ENCODE measurements at regions not wholly inside any gene's neighbourhood (a gene's known extent, or its start where the extent isn't known, plus 50 kb on each side); places are given as distances from the start of the nearest gene placed in this dataset.
A peak's percentile ranks its signal among the peaks of the same experiment; 100 is the strongest.

- no peak for DNase-seq (ENCODE audit: low spot score)
Measured at GRCh38 chr4:129863206-129863605, 767.3 kb downstream of the C4orf33 start.

DNA sequence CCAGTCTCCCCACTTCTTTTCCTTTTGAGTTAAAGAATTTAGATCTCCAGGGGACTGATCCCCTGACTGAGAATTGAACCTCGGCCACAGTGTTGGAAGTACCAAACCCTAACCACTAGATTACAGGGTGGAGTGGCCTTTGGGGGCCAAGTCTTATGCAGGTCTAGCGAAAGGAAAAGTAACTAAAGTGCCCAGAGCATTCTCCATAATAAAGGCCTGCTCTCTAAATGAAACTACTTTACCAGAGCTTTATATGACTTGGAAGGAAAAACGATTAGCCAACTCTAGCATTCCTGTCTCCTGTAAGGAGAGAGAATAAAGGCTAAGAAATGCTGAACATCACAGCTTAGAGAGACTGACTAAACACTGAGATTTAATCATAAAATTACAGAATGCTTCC is 788.0 kb downstream of the C4orf33 start:
- DNase-seq (ENCODE audit: low spot score): no peak

GRCh38 chr4:129897111-129897510 is 801.2 kb downstream of the C4orf33 start:
- no peak for DNase-seq (ENCODE audit: low spot score)

GRCh38 chr4:129899849-129900248 is 803.9 kb downstream of the C4orf33 start:
- DNase-seq (ENCODE audit: low spot score): no peak

GRCh38 chr4:129900430-129900953 is 804.5 kb downstream of the C4orf33 start:
- no peak for DNase-seq (ENCODE audit: low spot score)

DNA sequence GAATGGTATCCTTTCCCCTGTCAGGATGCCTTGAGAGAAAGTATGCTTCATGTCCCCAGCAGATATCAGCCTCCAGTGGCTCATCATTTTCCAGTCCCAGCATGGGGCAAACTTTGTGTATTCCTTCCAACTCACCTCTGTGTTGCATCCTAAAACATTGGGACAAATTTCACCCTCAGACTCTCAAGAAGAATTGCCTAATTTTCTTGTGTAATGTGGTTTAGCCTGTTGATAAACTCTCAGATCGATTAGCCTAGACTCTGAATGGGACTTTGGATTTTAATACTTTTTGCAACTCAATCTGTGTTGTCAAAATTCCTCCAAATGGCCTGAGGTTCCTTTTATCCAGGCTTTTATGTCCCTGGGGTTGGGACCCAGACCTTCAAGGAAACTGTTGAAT is 805.3 kb downstream of the C4orf33 start:
- DNase-seq (ENCODE audit: low spot score): no peak

DNA sequence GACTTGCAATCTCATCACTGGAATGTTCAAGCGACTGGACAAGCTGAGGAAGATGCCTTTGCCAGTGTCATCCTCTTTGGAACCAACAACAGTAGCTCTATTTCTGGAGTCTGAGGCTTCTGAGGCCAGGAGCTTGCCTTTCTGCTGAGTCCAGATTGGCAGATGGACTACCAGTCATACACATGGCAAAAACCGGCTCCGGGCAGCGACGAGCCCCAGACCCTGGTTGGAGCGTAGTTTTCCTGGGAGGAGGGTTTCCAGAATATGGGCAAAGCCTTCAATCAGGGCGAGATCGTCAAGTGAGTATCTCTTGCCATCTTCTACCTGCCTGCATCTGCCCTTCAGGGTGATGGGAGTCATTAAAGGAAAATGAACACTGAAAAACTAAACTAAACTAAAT is 807.9 kb downstream of the C4orf33 start:
- DNase-seq (ENCODE audit: low spot score): no peak

DNA sequence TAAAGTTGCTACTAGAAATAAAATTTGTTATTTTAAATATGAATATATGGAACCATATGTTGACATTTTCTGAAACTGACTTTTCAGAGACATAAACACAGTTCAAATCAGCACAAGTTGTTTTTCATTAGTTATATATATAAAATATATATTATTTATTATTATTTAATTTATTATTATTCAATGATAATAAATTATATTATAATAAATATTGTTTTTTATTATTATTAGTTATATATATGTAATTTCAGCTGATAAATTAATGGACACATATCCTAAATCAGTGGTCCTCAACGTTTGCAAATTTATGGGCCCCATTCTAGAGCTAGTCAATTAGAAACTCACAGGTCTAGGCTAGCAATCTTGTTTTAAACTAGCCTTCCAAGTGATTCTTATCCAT is 809.3 kb downstream of the C4orf33 start:
- no peak for DNase-seq (ENCODE audit: low spot score)

GRCh38 chr4:129908117-129908516 is 812.2 kb downstream of the C4orf33 start:
- no peak for DNase-seq (ENCODE audit: low spot score)

DNA sequence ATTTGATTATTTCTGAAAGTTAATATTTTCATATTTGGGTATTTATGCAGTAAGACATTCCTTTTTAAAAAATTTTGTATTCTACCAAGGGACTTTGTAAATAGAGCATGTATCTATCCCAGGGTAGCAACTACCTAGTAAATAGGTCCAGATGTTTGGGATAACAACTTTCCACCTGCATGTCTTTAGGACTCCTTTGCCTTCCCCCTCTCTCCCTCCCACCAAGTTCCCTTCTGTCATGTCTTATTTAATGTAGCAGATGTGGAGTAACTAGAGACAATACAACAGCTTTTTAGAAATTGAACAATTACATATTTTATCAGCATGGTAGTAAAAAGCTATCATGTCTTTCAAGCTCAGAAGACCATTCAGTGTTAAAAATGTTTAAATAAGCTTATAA is 821.0 kb downstream of the C4orf33 start:
- no peak for DNase-seq (ENCODE audit: low spot score)

- no peak for DNase-seq (ENCODE audit: low spot score)
Measured at GRCh38 chr4:129917651-129918050, 821.7 kb downstream of the C4orf33 start.

GRCh38 chr4:129926936-129927335 is 831.0 kb downstream of the C4orf33 start:
- DNase-seq (ENCODE audit: low spot score): peak; percentile 3

- no peak for DNase-seq (ENCODE audit: low spot score)
Measured at GRCh38 chr4:129929052-129929451, 833.1 kb downstream of the C4orf33 start.

GRCh38 chr4:129929984-129930383 is 834.0 kb downstream of the C4orf33 start:
- no peak for DNase-seq (ENCODE audit: low spot score)

DNA sequence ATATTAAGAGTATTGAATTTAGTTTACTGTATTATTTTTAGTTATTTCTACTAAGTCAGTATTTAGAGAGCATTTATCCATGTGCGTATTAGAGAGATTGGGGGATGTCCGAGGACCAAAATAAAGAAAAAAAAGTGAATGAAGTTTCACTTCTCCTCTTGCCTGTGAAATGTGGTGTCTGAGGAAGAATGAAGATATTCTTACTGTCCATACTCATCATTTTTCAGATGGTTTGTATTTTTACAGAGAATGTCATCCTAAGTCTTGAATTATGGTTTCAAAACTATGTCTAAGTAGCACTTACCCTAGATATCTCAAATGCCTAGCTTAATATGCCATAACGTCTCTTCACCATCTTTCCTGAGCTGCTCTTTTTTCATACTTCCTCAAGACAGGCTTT is 854.3 kb downstream of the C4orf33 start:
- no peak for DNase-seq (ENCODE audit: low spot score)

GRCh38 chr4:129966175-129966574 is 870.2 kb downstream of the C4orf33 start:
- no peak for DNase-seq (ENCODE audit: low spot score)

- no peak for DNase-seq (ENCODE audit: low spot score)
Measured at GRCh38 chr4:129968366-129968765, 872.4 kb downstream of the C4orf33 start.

DNA sequence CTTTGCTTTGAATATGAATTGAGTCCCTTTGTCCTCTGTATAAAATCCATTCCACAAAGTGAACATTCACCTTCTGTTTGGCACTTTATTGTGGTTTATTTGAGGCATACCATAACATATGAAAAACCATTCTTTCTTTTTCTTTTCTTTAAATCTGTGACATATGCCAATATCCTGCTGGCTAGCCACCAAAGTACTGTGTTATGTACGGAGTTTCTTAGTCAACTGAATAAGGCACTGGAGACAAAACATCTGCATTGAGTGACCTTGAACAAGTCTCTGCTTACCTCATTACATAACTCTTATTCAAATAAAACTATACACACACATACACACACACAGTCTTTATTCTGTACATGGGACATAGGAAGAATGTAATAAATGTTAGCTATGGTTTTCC is 872.8 kb downstream of the C4orf33 start:
- no peak for DNase-seq (ENCODE audit: low spot score)

DNA sequence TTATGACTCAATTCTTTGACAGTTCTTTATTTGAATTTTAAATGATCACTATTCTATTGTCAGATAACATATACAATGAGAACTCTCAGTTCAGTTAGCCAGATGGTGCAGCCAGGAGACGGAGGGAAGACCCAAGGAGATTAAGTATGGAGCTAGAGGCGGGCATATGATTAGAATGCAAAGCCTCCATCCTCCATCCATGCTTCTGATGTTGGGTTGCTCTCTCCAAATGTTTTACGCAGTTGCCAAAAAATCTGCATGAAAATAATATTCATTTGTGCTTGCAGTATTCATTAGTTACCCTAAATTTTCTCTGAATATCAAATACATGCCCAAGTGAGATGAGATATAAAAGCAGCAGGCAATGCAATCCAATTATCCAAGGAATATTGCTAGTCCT is 874.8 kb downstream of the C4orf33 start:
- DNase-seq (ENCODE audit: low spot score): no peak

DNA sequence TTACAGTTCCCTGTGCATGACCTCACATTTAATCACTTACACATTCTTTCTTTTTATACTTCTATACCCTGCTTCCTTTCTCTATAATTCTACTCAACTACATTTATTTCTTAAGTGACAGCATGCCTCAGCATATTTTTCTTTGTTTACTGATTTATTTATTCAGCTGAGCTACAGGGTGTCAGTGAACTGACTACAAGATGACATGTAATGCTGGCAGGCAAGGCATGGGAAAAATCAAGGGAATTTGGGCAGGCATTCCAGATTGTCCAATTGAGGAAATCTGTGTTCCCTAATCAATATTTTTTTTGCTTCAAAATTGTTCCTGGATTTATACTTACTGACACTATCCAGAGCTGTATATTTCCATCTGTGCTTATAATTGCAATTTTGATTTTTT is 875.5 kb downstream of the C4orf33 start:
- no peak for DNase-seq (ENCODE audit: low spot score)

DNA sequence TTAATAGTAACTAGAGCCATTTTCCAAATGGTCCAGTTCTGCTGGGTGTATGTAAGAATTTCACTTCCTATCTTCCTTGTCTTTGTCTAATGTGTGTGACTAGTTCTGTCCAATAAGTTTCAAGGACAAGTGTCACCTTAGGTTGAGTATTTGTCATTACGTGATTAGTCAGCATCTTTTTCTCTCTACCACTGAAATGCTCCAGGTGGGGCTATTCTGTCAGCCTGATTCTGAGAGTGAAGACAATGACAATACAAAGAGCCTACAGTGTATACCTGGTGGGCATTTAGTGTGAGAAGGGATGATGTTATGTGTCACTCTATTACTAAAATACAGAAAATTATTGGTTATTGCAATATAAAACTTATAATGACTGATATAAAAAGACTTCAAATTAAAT is 876.3 kb downstream of the C4orf33 start:
- DNase-seq (ENCODE audit: low spot score): no peak

DNA sequence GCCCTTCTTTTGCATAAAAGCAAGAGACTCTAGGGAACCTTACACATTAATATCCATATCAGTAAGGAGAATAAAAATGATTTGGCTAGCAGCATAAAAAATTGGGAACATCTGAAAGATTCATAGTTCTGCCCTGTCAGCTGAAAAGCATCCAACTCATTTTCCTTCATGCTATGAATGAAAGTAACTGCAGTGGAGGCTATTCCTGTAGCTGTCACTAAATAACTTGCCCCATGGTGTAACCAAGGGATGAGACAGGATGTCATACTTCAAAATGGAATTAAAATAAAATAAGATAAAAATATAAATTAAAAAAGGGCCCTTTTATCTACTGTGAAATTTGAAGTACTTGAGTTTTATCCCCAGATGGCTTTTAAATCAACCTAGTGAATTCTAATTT is 878.8 kb downstream of the C4orf33 start:
- DNase-seq (ENCODE audit: low spot score): no peak

GRCh38 chr4:129978315-129978714 is 882.4 kb downstream of the C4orf33 start:
- DNase-seq (ENCODE audit: low spot score): peak; percentile 1

DNA sequence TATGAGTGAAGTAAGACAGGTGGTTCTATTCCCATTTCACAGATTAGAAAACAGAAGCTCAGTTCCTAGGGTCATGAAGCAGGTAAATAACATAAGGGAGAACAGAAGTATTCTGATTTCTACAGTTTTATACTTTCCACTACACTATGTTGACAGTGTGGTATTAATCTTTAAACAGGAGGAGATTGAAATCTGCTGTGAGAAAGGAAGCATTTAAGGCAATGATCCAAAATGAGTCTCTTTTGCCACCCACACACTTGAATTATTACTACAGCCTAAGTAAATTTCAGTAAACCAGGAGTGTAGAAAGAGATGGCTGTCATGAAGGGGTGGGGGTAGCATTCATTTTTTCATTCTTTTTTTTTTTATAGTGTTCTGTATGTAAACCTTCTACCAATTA is 893.0 kb downstream of the C4orf33 start:
- no peak for DNase-seq (ENCODE audit: low spot score)

DNA sequence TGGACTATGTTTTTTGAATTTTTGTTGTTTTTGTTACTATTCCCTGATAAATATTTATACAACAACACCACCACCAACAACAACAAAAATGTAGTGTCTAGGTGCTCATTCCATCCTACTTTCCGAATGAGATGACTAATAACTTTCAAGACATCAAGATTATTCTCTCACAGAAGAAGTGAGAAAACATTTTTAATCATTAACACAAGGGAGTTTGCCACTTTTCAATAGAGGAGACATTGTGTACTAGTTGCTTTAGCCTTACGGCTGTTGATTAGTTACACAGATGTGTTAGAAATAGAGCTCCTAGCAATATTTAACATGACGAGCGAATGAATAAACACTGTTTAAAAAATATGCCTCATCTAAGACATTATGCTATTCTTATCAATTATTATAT is 898.8 kb downstream of the C4orf33 start:
- DNase-seq (ENCODE audit: low spot score): no peak

Data from umbilical cord (tissue), 1 donor.